CD4-positive, alpha-beta memory T cell (primary cell): ENCODE measurements at regions not wholly inside any gene's neighbourhood (a gene's known extent, or its start where the extent isn't known, plus 50 kb on each side); places are given as distances from the start of the nearest gene placed in this dataset.

Experiments used
- CTCF ChIA-PET: fragments of 350-600 bp; sonication (Branson Sonifier 250); formaldehyde crosslinking; loops from one replicate; lab custom pipeline; 2021; ENCODE audit warnings: inconsistent platforms; ENCODE audit not compliant: partially characterized antibody; lab: Charles Lee
- POLR2A ChIA-PET: fragments of 350-600 bp; sonication (Branson Sonifier 250); formaldehyde crosslinking; loops from one replicate; lab custom pipeline; 2021; ENCODE audit not compliant: partially characterized antibody; lab: Charles Lee
- DNase-seq, 5 donors: peaks; one replicate each; pipeline versions ENCODE4 v3.0.0 to v3.0.0-alpha.2; 2020 to 2022; ENCODE audit warnings: mixed read lengths in 1 of 5
- H3K27ac ChIP-seq: one replicate; pipeline ENCODE4 v1.7.0; 2013; ENCODE audit warnings: low read depth, low read length
- H3K27me3 ChIP-seq: 2 replicates; pipeline ENCODE4 v1.7.0; 2013; ENCODE audit warnings: mild to moderate bottlenecking, low read length, moderate library complexity; ENCODE audit not compliant: insufficient read depth
- H3K36me3 ChIP-seq: 2 replicates; pipeline ENCODE4 v1.7.0; 2013; ENCODE audit warnings: mild to moderate bottlenecking, low read length, moderate library complexity; ENCODE audit not compliant: insufficient read depth
- H3K4me1 ChIP-seq: 2 replicates; pipeline ENCODE4 v1.7.0; 2013; ENCODE audit warnings: mild to moderate bottlenecking, low read length, moderate library complexity; ENCODE audit not compliant: insufficient read depth
- H3K4me3 ChIP-seq, 2 donors: one replicate each; pipeline ENCODE4 v1.7.0; 2013; ENCODE audit warnings: low read length in 2 of 2, mild to moderate bottlenecking in 1 of 2
- H3K9me3 ChIP-seq, 2 donors: one replicate each; pipeline ENCODE4 v1.7.0; 2013; ENCODE audit warnings: low read length in 2 of 2, control low read depth in 1 of 2; ENCODE audit not compliant: control insufficient read depth in 1 of 2
- H3K27ac Mint-ChIP-seq, 7 donors: one replicate each; pipeline ENCODE4 v1.8.0; 2020 to 2021; ENCODE audit warnings: mixed read lengths in 7 of 7, mild to moderate bottlenecking in 6 of 7, inconsistent platforms in 3 of 7, moderate library complexity in 3 of 7
- H3K27me3 Mint-ChIP-seq, 2 donors: one replicate each; pipeline ENCODE4 v1.8.0; 2020 to 2021; ENCODE audit warnings: mixed read lengths in 2 of 2
- H3K36me3 Mint-ChIP-seq, 2 donors: one replicate each; pipeline ENCODE4 v1.8.0; 2020 to 2021; ENCODE audit warnings: mixed read lengths in 2 of 2, inconsistent platforms in 1 of 2, mild to moderate bottlenecking in 1 of 2
- H3K4me1 Mint-ChIP-seq, 4 donors: one replicate each; pipeline ENCODE4 v1.8.0; 2020 to 2021; ENCODE audit warnings: mixed read lengths in 4 of 4, mild to moderate bottlenecking in 1 of 4
- H3K4me3 Mint-ChIP-seq, 8 donors: one replicate each; pipeline ENCODE4 v1.8.0; 2020 to 2021; ENCODE audit warnings: mixed read lengths in 8 of 8, mild to moderate bottlenecking in 7 of 8, moderate library complexity in 6 of 8, inconsistent platforms in 3 of 8
- H3K9me3 Mint-ChIP-seq, 8 donors: one replicate each; pipeline ENCODE4 v1.8.0; 2020 to 2021; ENCODE audit warnings: mixed read lengths in 8 of 8, mild to moderate bottlenecking in 5 of 8, inconsistent platforms in 3 of 8, moderate library complexity in 1 of 8
- intact Hi-C: fragments of 100-400 bp; cut with micrococcal nuclease; formaldehyde crosslinking; loops from one replicate; pipeline ENCODE4 v1.15.1; 2023

GRCh38 chr4:64216741-64217140 lies 192.5 kb downstream of the TECRL start:
- H3K27ac ChIP-seq = no peak overlapping the region
- H3K36me3 ChIP-seq = no peaks in the 10 kb centered on the region
- Mint-ChIP-seq H3K4me1 (no peaks in the 10 kb centered on the region), H3K4me3 (no peak overlapping the region), H3K9me3 (peaks cover 0 to 11% (median 5%) of the 10 kb centered on the region in 8 donors), H3K27me3 (no peaks in the 10 kb centered on the region), H3K36me3 (no peaks in the 10 kb centered on the region), H3K27ac (no peak overlapping the region)
- H3K4me1 ChIP-seq = no peaks in the 10 kb centered on the region
- intact Hi-C loops = no loop called here
- H3K9me3 ChIP-seq = no peaks in the 10 kb centered on the region
- no peaks in the 10 kb centered on the region for H3K27me3 ChIP-seq
- ChIA-PET CTCF (no interaction called here), POLR2A (no interaction called here)
- DNase-seq = no peak
- no peak overlapping the region for H3K4me3 ChIP-seq

DNA sequence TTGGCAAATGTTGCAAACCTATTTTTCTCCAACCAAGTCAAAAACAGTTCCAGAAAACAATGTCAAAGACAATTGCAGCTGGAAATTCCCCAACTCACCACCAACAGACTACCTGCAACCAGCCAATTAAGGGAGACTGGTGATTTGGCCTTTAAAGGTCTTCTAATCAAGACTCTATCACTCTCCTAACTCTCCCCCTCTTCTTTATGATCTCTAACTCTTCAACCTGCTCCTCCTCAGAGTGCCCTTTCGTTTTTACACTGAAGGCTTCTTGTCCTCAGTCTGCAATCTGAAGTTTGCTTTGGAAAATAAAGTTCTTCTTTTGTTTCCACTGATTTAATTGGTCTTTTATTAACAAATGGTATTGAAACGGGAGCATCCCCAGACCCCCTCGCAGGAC lies 203.9 kb downstream of the TECRL start:
- no peaks in the 10 kb centered on the region for H3K27me3 ChIP-seq
- no peaks in the 10 kb centered on the region for H3K27me3 Mint-ChIP-seq
- H3K4me1 ChIP-seq = no peaks in the 10 kb centered on the region
- H3K4me3 ChIP-seq = no peak overlapping the region
- no peak overlapping the region for H3K27ac Mint-ChIP-seq
- no peaks in the 10 kb centered on the region for H3K36me3 Mint-ChIP-seq
- ChIA-PET CTCF (no interaction called here), POLR2A (no interaction called here)
- no peaks in the 10 kb centered on the region for H3K36me3 ChIP-seq
- H3K9me3 ChIP-seq = peaks cover 0 to 3% of the 10 kb centered on the region in 2 donors
- intact Hi-C loops = no loop called here
- peaks cover 3 to 16% (median 10%) of the 10 kb centered on the region in 8 donors for H3K9me3 Mint-ChIP-seq
- H3K4me1 Mint-ChIP-seq = no peaks in the 10 kb centered on the region
- DNase-seq = no peak
- H3K27ac ChIP-seq = no peak overlapping the region
- no peak overlapping the region for H3K4me3 Mint-ChIP-seq

DNA sequence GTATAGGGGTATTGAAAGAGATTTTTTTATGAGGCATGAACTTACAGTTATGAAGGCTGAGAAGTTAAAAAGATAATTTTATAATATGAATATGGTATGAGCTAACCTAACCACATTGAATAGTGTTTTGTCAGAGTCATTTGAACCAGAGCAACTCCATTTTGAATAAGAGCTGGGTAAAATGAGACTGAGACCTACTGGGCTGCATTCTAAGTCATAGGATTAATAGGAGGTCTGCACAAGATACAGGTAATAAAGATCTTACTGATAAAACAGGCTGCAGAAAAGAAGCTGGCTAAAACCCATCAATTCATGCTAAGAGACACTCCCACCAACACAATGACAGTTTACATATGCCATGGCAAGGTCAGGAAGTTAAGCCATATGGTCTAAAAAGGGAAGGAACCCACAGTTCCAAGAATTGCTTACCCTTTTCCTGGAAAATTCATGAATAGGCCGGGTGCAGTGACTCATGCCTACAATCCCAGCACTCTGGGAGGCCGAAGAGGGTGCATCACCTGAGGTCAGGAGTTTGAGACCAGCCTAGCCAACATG lies 209.2 kb downstream of the TECRL start:
- no peaks in the 10 kb centered on the region for H3K27me3 ChIP-seq
- H3K9me3 ChIP-seq = no peaks in the 10 kb centered on the region
- ChIA-PET CTCF (no interaction called here), POLR2A (no interaction called here)
- Mint-ChIP-seq H3K4me3 (no peak overlapping the region), H3K36me3 (no peaks in the 10 kb centered on the region), H3K4me1 (no peaks in the 10 kb centered on the region), H3K27ac (no peak overlapping the region), H3K9me3 (peaks cover 0 to 10% (median 6%) of the 10 kb centered on the region in 8 donors), H3K27me3 (no peaks in the 10 kb centered on the region)
- no peak overlapping the region for H3K4me3 ChIP-seq
- H3K4me1 ChIP-seq = no peaks in the 10 kb centered on the region
- no peak for DNase-seq
- no peak overlapping the region for H3K27ac ChIP-seq
- no peaks in the 10 kb centered on the region for H3K36me3 ChIP-seq
- intact Hi-C loops = no loop called here

DNA sequence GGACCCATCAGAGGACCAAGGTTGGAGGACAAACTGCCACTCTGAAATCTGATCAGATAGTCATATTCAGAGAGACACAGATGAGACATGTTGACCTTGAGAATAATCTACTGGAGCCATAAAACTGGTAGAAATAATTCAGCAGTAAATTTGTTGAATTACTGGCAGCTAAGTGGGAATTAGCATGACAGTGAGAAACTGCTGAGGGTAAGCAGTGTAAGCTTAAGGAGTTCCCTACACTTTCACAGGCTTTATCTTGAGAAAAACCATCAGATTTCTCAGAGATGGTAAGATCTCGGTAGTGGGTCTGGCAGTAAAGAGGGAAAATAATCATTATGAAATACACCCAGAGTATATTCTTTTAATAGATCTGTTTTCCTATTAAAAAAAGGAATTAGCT lies 213.7 kb downstream of the TECRL start:
- Mint-ChIP-seq H3K4me3 (no peak overlapping the region), H3K27ac (no peak overlapping the region), H3K4me1 (no peaks in the 10 kb centered on the region), H3K9me3 (peaks cover 0 to 18% (median 4%) of the 10 kb centered on the region in 8 donors), H3K36me3 (no peaks in the 10 kb centered on the region), H3K27me3 (no peaks in the 10 kb centered on the region)
- H3K27me3 ChIP-seq = no peaks in the 10 kb centered on the region
- H3K36me3 ChIP-seq = no peaks in the 10 kb centered on the region
- CTCF ChIA-PET = no interaction called here
- POLR2A ChIA-PET = no interaction called here
- H3K4me3 ChIP-seq = no peak overlapping the region
- no peak for DNase-seq
- no peaks in the 10 kb centered on the region for H3K9me3 ChIP-seq
- H3K27ac ChIP-seq = no peak overlapping the region
- intact Hi-C loops = no loop called here
- H3K4me1 ChIP-seq = no peaks in the 10 kb centered on the region

DNA sequence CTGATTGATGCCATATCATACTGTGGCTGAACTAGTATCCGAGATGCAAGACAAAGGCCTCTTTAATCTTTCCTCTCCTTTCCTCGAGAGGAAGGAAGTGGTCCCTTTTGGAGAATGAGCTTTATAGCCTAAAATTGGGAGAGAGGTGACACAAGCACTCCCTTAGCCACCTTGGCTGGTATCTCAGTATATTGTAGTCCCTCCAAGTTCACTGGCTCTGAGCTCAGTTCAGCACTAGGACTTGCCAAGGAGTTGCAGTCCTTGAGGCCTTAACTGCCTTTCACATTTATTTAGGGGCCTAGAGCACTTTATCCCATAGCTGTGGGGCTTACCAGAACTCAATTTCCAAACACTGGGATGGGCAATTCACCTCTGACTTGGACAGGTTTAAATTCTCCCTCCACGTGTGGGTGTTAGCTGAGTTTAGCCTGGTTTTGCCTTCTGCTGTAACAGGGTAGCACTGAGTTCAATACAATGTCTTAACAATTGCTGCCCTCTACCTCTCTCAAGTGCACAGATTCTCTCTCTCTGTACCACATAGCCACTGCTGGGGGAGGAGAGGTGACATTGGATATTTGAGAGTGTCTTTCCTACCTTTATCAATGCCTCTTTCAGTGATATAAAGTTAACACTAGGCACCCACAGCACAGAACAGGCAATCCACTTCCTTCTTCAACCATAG lies 216.4 kb downstream of the TECRL start:
- no peaks in the 10 kb centered on the region for H3K4me1 Mint-ChIP-seq
- H3K27me3 ChIP-seq = no peaks in the 10 kb centered on the region
- no peaks in the 10 kb centered on the region for H3K27me3 Mint-ChIP-seq
- H3K27ac Mint-ChIP-seq = no peak overlapping the region
- H3K27ac ChIP-seq = no peak overlapping the region
- intact Hi-C loops = no loop called here
- CTCF ChIA-PET = no interaction called here
- no peak overlapping the region for H3K4me3 ChIP-seq
- H3K36me3 Mint-ChIP-seq = no peaks in the 10 kb centered on the region
- peaks cover 0 to 21% (median 4%) of the 10 kb centered on the region in 8 donors for H3K9me3 Mint-ChIP-seq
- H3K4me3 Mint-ChIP-seq = no peak overlapping the region
- POLR2A ChIA-PET = no interaction called here
- no peak for DNase-seq
- H3K9me3 ChIP-seq = no peaks in the 10 kb centered on the region
- H3K36me3 ChIP-seq = no peaks in the 10 kb centered on the region
- H3K4me1 ChIP-seq = no peaks in the 10 kb centered on the region

DNA sequence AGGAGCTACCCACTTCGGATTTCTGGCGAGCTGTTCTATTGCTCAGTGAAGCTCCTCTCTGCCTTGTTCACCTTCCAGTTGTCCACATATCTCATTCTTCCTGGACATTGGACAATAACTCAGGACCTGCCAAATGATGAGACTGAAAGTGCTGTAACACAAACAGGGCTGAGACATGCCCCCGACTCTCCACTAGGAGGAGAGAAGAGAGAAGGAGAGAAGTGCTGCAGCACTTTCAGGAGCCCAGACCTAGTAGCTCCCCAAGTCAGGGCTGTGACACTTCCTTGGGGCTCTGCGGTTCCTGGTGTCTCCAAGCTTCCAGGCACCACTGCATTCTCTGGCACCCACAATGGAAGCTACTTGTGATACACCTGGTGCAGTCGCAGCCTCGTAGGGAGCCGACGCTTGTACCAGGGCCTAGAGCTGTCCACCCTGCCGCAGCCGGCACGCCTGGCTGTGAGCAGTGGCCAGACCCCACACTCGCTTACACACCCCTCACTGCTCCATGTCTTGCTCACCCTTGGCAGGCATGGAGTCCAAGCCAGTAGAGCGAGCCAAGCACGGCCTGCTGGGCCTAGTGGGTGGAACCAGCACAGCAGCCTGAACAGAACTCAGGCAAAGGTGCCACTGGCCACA lies 234.9 kb downstream of the TECRL start:
- no peaks in the 10 kb centered on the region for H3K27me3 ChIP-seq
- no peak overlapping the region for H3K4me3 ChIP-seq
- no peak overlapping the region for H3K27ac Mint-ChIP-seq
- no peak overlapping the region for H3K27ac ChIP-seq
- H3K36me3 Mint-ChIP-seq = no peaks in the 10 kb centered on the region
- intact Hi-C loops = no loop called here
- no peak overlapping the region for H3K4me3 Mint-ChIP-seq
- no peaks in the 10 kb centered on the region for H3K9me3 ChIP-seq
- CTCF ChIA-PET = no interaction called here
- H3K4me1 Mint-ChIP-seq = no peaks in the 10 kb centered on the region
- H3K27me3 Mint-ChIP-seq = no peaks in the 10 kb centered on the region
- no peaks in the 10 kb centered on the region for H3K36me3 ChIP-seq
- DNase-seq = no peak
- H3K4me1 ChIP-seq = no peaks in the 10 kb centered on the region
- POLR2A ChIA-PET = no interaction called here
- peaks cover 0 to 5% (median 0%) of the 10 kb centered on the region in 8 donors for H3K9me3 Mint-ChIP-seq

- Histone ChIP-seq H3K36me3 (no peaks in the 10 kb centered on the region), H3K4me3 (no peak overlapping the region), H3K9me3 (no peaks in the 10 kb centered on the region), H3K4me1 (no peaks in the 10 kb centered on the region), H3K27ac (no peak overlapping the region), H3K27me3 (no peaks in the 10 kb centered on the region)
- H3K36me3 Mint-ChIP-seq = no peaks in the 10 kb centered on the region
- ChIA-PET CTCF (no interaction called here), POLR2A (no interaction called here)
- intact Hi-C loops = no loop called here
- H3K4me3 Mint-ChIP-seq = no peak overlapping the region
- H3K27me3 Mint-ChIP-seq = no peaks in the 10 kb centered on the region
- H3K4me1 Mint-ChIP-seq = no peaks in the 10 kb centered on the region
- DNase-seq = no peak
- H3K27ac Mint-ChIP-seq = no peak overlapping the region
- peaks cover 0 to 8% (median 2%) of the 10 kb centered on the region in 8 donors for H3K9me3 Mint-ChIP-seq
These were observed 242.9 kb downstream of the TECRL start for GRCh38 chr4:64166365-64166764.
